ENCODE measurements at regions not wholly inside any gene's neighbourhood (a gene's known extent, or its start where the extent isn't known, plus 50 kb on each side); places are given as distances from the start of the nearest gene placed in this dataset.

GRCh38 chr21:28483301-28484035 lies 509.2 kb downstream of the LTN1 start:
- TF ChIP-seq CTCF (conservative IDR thresholded peaks at IDR 0.05; ENCODE audit: low read depth, low read length) (no peak), EZH2 (IDR thresholded peaks at IDR 0.05; ENCODE audit: borderline replicate concordance, low read depth, low read length, poor library complexity, severe bottlenecking) (no peak)

Measured in A673 (cell line).